Kidney epithelial cell (primary cell): ENCODE measurements at regions not wholly inside any gene's neighbourhood (a gene's known extent, or its start where the extent isn't known, plus 50 kb on each side); places are given as distances from the start of the nearest gene placed in this dataset.

ENCODE experiments used
- DNase-seq: peaks from one replicate; pipeline ENCODE4 v3.0.0-alpha.2; 2010; ENCODE audit warnings: low read depth
- H3K27me3 ChIP-seq: 2 replicates; pipeline ENCODE4 v1.6.0; 2011; ENCODE audit warnings: low read length; ENCODE audit not compliant: control insufficient read depth, insufficient read depth
- H3K36me3 ChIP-seq: 2 replicates; pipeline ENCODE4 v1.5.1; 2011; ENCODE audit warnings: low read length; ENCODE audit not compliant: control insufficient read depth, insufficient read depth
- H3K4me3 ChIP-seq: 2 replicates; pipeline ENCODE4 v1.5.1; 2011; ENCODE audit warnings: low read depth, mild to moderate bottlenecking, control low read depth, low read length
- TF ChIP-seq, protein P1 (sequence below): IDR thresholded peaks from 2 replicates; pipeline ENCODE4 v1.5.1; 2011; ENCODE audit warnings: mild to moderate bottlenecking, moderate library complexity, low read length, control low read depth, inconsistent platforms; ENCODE audit not compliant: insufficient read depth, poor library complexity, severe bottlenecking

DNA sequence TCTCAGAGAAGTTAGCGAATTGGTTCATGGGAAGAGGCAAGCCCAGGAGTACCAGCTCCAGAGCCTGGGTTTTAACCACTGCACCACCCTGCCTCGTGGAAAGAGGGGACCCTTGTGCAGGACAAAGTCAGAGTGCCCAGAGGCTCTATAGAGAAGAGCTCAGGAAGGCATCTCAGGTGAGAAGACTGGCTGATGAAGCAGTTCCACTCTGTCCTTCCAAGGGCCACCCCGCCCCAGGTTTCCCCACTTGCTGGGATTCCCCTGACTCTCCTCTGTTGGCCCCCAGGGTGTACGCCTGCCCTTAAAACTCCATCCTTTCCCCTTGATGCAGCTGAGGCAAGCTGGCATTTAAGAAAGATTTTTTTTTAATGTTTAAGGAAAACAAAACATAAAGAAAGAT, 265.8 kb downstream of the BUD13 start:
- Histone ChIP-seq H3K36me3 (no peaks in the 10 kb centered on the region), H3K4me3 (no peak overlapping the region), H3K27me3 (peaks cover 28% of the 10 kb centered on the region)
- no peak for DNase-seq
- TF ChIP-seq, protein P1, sequence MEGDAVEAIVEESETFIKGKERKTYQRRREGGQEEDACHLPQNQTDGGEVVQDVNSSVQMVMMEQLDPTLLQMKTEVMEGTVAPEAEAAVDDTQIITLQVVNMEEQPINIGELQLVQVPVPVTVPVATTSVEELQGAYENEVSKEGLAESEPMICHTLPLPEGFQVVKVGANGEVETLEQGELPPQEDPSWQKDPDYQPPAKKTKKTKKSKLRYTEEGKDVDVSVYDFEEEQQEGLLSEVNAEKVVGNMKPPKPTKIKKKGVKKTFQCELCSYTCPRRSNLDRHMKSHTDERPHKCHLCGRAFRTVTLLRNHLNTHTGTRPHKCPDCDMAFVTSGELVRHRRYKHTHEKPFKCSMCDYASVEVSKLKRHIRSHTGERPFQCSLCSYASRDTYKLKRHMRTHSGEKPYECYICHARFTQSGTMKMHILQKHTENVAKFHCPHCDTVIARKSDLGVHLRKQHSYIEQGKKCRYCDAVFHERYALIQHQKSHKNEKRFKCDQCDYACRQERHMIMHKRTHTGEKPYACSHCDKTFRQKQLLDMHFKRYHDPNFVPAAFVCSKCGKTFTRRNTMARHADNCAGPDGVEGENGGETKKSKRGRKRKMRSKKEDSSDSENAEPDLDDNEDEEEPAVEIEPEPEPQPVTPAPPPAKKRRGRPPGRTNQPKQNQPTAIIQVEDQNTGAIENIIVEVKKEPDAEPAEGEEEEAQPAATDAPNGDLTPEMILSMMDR, result no peak

DNA sequence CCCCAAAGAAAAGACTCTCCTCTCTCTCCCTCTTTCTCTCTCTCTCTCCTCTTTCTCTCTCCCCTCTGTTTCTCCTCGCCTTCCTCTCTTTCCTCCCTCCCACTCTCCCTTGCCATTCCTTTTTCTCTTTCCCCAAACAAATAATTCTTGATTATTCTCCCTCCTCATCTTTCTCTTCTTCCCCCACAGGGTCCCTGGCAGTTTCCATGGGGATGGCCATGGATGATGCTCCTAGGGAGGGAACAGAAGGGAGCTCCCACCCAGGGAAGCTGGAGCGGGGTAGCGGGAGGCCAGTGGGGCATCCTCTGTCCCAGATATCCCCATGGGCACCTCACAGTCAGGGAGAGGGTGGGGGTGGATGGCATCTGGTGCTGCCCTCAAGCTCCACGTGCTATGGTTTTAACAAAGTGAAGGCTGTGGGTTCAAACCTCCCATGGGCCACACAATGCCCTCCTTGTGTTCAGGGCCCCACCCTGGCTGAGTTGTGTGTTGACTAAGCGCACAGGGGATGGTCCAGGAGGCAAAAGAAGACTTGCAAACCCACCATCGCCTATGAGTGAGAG, 266.4 kb downstream of the BUD13 start:
- Histone ChIP-seq H3K36me3 (no peaks in the 10 kb centered on the region), H3K27me3 (peaks cover 30% of the 10 kb centered on the region), H3K4me3 (no peak overlapping the region)
- no peak for DNase-seq
- TF ChIP-seq, protein P1, result no peak

DNA sequence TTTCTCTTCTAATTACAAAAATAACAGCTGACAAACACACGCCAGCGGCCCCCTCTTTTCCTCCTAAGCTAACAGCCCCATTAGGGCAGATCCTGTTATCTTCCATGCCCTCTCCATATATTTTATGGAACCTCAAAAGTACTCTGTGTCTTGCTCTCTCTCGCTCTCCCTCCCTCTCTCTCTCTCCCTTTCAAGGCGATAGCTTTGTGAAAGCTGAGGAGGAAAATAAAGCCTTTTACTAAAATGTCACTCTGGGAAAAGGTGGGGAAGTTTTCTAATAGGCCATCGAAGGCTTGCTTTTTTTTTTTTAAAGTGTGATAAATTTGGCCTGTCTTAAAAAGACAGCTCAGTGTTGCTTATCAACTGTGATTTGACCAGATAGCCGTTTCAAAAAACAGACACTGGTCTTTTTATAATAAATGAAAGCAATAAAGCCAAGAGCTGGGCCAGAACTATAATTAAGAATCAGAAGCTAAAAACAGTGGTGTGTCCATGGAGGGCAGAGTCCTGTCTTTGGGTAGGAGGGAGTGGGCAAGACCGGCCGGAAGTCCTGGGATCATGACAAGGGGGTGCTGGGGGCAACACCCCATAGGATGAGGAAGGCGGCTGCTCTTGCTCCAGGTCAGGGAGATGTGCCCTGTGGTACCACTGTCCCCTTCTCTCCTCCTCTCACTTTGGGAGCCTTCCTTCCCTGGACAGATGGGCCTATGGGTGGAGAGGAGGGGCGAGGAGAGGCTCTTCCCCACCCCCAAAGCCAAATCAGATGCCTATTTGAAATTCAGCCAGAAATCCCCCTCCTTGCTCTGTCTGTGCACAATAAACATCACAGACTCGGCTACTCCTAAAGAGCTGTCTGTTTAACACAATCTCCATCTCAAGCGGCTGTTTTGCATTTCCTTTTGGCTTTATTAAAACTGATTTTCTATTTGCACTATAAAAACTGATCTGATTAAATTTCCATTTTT, 267.2 kb downstream of the BUD13 start:
- Histone ChIP-seq H3K27me3 (peaks cover 36% of the 10 kb centered on the region), H3K4me3 (no peak overlapping the region), H3K36me3 (no peaks in the 10 kb centered on the region)
- TF ChIP-seq, protein P1, result no peak
- DNase-seq, result no peak

DNA sequence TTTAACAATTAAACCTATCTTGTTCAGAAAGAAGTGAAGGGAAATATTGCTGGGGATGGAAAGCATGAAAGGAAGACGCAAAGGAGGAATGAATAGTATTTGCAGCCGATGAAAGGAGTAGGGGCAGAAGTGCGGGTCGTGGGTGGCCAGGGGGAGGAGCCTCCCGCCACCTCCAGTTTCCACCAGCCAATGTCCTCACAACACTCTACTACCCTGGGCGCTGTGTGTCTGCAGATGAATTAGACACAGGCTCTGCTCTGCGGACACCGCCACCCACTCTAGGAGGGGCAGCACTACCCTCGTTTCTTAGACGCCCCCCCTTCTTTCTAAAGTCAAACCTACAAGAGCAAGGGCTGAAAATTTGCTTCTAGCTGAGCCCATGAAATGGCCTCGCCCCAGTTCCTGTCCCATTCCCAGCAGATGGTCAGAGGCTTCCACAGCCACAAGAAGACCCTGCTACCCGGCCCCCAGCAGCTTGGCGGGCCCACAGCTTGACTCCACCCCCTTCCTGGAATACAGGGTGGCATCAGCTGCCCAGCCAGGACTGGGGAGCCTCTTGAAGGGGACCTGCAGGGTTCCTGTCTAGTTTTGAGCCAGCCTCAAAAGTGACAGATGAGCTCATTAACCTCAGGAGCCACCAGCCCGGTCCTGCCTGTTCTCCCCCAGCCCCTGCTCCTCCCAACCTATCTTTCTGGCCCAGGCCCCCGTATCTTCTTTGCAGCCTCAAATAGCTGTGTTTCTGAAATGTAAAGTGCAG, 268.1 kb downstream of the BUD13 start:
- H3K36me3 ChIP-seq, result no peaks in the 10 kb centered on the region
- TF ChIP-seq, protein P1, result no peak
- peaks cover 45% of the 10 kb centered on the region for H3K27me3 ChIP-seq
- no peak overlapping the region for H3K4me3 ChIP-seq
- DNase-seq, result no peak

DNA sequence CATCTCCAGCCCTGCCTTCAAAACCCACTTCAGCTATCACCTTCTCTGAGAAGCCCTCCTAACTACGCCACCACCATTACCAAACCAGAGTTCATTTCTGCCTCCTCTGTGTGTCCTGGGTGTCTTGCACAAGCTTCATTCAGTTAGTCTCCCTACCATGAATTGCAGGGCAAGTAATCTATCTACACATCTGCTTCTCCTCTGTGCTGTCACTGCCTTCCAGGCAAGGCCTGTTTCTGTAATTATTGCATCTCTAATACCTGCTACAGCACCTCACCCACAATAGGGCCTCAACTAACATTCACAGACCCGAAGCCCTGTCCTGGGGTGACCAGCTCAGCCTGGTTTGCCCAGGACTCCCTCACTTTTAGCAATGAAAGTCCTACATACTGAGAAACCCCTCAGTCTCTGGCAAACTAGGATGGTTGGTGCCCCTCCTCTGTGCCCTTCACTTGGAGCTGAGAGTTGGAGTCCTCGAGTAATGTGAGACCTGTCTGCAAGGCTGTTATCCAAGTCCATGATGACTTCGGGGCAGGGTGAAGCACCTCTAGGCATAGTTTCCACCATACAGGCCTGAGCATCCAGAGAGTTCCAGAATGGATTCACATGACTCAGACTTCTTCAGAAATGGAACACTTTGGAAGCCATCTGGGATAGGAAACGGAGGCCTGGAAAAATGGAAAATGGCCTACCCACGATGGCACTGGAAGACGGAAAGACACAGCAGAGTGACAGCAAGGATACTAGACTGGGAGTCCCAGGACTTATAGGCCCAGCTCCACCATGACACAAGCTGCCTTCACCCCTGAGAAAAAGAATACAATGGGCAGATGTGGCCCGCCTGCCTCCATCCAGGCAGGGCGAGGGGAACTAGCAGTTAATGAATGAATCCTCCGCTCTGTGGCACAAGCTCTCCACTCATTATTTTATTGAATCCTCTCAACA, 269.3 kb downstream of the BUD13 start:
- Histone ChIP-seq H3K4me3 (no peak overlapping the region), H3K36me3 (no peaks in the 10 kb centered on the region), H3K27me3 (peaks cover 51% of the 10 kb centered on the region)
- TF ChIP-seq, protein P1, result no peak
- DNase-seq, result no peak
